ENCODE measurements at regions not wholly inside any gene's neighbourhood (a gene's known extent, or its start where the extent isn't known, plus 50 kb on each side); places are given as distances from the start of the nearest gene placed in this dataset.

DNA sequence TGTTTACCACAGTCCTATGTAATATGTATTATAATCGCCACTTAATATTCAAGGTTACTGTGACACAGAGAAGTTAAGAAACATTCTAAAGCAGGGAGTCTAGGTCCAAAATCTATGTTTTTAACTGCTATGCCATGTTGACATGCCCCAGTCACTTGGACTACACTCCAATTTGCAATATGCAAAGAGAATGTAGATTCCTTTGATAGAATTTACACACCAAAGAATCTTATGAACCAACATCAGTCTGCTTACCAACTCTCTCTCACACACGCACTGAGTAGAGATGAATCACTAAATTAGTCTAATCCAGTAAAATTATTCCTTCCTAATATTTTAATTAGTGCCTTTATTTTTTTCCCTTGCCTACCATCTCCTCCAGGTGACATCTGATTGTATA lies 266.2 kb downstream of the OLFM3 start:
- TF ChIP-seq CTCF (IDR thresholded peaks at IDR 0.05; ENCODE audit: control insufficient read depth, insufficient read depth, low read depth, low read length, missing control alignments), result no peak
- no peak for DNase-seq (ENCODE audit: low read depth)
- H3K4me3 ChIP-seq (ENCODE audit: control insufficient read depth, low read depth, low read length), result no peak overlapping the region

DNA sequence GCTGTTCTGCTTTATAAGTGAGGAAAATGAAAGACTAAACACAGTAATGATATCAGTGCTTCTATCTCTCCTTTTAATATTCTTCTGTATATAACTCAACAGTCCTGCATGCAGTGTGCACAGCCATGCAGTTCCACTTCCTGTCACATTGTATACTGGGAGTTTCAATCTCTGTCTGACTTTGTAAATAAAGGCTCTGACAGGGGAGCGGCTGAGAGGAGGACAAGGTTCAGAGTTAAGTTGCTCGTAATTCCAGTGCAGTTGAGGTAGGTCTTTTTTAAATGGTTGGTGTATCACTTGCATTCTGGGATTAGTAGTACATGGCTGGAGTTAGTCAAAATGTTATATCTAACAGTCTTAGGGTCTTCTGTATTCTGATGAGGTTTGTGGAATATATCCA lies 264.5 kb downstream of the OLFM3 start:
- DNase-seq (ENCODE audit: low read depth), result no peak
- no peak overlapping the region for H3K4me3 ChIP-seq (ENCODE audit: control insufficient read depth, low read depth, low read length)
- no peak for TF ChIP-seq CTCF (IDR thresholded peaks at IDR 0.05; ENCODE audit: control insufficient read depth, insufficient read depth, low read depth, low read length, missing control alignments)

GRCh38 chr1:101733340-101733739 lies 263.4 kb downstream of the OLFM3 start:
- no peak for DNase-seq (ENCODE audit: low read depth)
- H3K4me3 ChIP-seq (ENCODE audit: control insufficient read depth, low read depth, low read length), result no peak overlapping the region
- TF ChIP-seq CTCF (IDR thresholded peaks at IDR 0.05; ENCODE audit: control insufficient read depth, insufficient read depth, low read depth, low read length, missing control alignments), result no peak

GRCh38 chr1:101738475-101738874 lies 258.3 kb downstream of the OLFM3 start:
- no peak overlapping the region for H3K4me3 ChIP-seq (ENCODE audit: control insufficient read depth, low read depth, low read length)
- TF ChIP-seq CTCF (IDR thresholded peaks at IDR 0.05; ENCODE audit: control insufficient read depth, insufficient read depth, low read depth, low read length, missing control alignments), result no peak
- peak; percentile 7 for DNase-seq (ENCODE audit: low read depth)

DNA sequence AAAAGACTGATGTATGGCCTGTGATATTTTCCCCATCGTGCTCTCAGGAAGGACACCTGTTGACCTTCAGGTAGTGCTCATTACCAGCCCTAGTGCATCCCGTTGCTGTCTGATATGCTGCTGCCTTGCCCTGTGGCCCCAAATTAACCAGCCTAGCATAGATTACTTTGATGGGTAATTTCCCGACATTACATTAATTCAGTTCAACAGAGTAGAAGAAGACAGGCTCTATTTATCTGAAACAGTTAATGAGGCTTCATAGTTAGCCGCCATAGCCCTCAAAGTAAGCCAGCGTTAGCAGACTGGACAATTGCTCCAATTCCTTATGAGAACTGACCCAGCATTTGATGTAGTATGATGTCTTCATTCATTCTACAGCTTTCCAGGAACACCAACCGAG lies 257.6 kb downstream of the OLFM3 start:
- DNase-seq (ENCODE audit: low read depth), result no peak
- no peak for TF ChIP-seq CTCF (IDR thresholded peaks at IDR 0.05; ENCODE audit: control insufficient read depth, insufficient read depth, low read depth, low read length, missing control alignments)
- H3K4me3 ChIP-seq (ENCODE audit: control insufficient read depth, low read depth, low read length), result no peak overlapping the region

GRCh38 chr1:101739826-101740330 lies 256.8 kb downstream of the OLFM3 start:
- no peak for DNase-seq (ENCODE audit: low read depth)
- no peak for TF ChIP-seq CTCF (IDR thresholded peaks at IDR 0.05; ENCODE audit: control insufficient read depth, insufficient read depth, low read depth, low read length, missing control alignments)
- no peak overlapping the region for H3K4me3 ChIP-seq (ENCODE audit: control insufficient read depth, low read depth, low read length)

GRCh38 chr1:101741910-101742309 lies 254.8 kb downstream of the OLFM3 start:
- no peak for TF ChIP-seq CTCF (IDR thresholded peaks at IDR 0.05; ENCODE audit: control insufficient read depth, insufficient read depth, low read depth, low read length, missing control alignments)
- no peak overlapping the region for H3K4me3 ChIP-seq (ENCODE audit: control insufficient read depth, low read depth, low read length)
- DNase-seq (ENCODE audit: low read depth), result no peak

Data from AG09309 (cell line).